Suprapubic skin (tissue), 4 donors: ENCODE measurements at regions not wholly inside any gene's neighbourhood (a gene's known extent, or its start where the extent isn't known, plus 50 kb on each side); places are given as distances from the start of the nearest gene placed in this dataset.

Experiments used
- DNase-seq, 2 donors: peaks; one replicate each; pipeline ENCODE4 v3.0.0-alpha.2; 2019; ENCODE audit warnings: low spot score in 2 of 2
- H3K27ac ChIP-seq: fragments of 200-600 bp; sonication (generic); one replicate; pipeline ENCODE4 v1.5.1; 2019
- H3K27me3 ChIP-seq: fragments of 200-600 bp; sonication (generic); one replicate; pipeline ENCODE4 v1.5.1; 2019
- H3K36me3 ChIP-seq: fragments of 200-600 bp; sonication (generic); one replicate; pipeline ENCODE4 v1.5.1; 2019
- H3K4me1 ChIP-seq: fragments of 200-600 bp; sonication (generic); one replicate; pipeline ENCODE4 v1.5.1; 2019
- H3K4me3 ChIP-seq: fragments of 200-600 bp; sonication (generic); one replicate; pipeline ENCODE4 v1.5.1; 2019; ENCODE audit warnings: mild to moderate bottlenecking
- H3K9me3 ChIP-seq: fragments of 200-600 bp; sonication (generic); one replicate; pipeline ENCODE4 v1.5.1; 2019
- CTCF ChIP-seq, 2 donors: fragments of 200-600 bp in 1 of 2; fragments of 450-650 bp in 1 of 2; sonication (generic) in 1 of 2; IDR thresholded peaks; one replicate each; pipeline ENCODE4 v1.5.1; 2016 to 2019; ENCODE audit warnings: antibody characterized with exemption in 2 of 2, mild to moderate bottlenecking in 1 of 2, moderate library complexity in 1 of 2
- EP300 ChIP-seq: sonication (generic); formaldehyde crosslinking; IDR thresholded peaks from one replicate; pipeline ENCODE4 v1.6.1; 2017; ENCODE audit warnings: antibody characterized with exemption
- POLR2A ChIP-seq, 2 donors: fragments of 450-650 bp; IDR thresholded peaks; one replicate each; pipeline ENCODE4 v1.6.1; 2017; ENCODE audit warnings: antibody characterized with exemption in 2 of 2, mild to moderate bottlenecking in 2 of 2, moderate library complexity in 2 of 2
- POLR2AphosphoS5 ChIP-seq, 3 donors: sonication (generic); formaldehyde crosslinking; IDR thresholded peaks; one replicate each; pipeline ENCODE4 v1.6.1; 2017; ENCODE audit warnings: antibody characterized with exemption in 3 of 3
- WGBS: methylation state at CpG from one replicate; pipeline ENCODE4 v1.1.5; 2018; 5-methylcytosine and 5-hydroxymethylcytosine counted together

DNA sequence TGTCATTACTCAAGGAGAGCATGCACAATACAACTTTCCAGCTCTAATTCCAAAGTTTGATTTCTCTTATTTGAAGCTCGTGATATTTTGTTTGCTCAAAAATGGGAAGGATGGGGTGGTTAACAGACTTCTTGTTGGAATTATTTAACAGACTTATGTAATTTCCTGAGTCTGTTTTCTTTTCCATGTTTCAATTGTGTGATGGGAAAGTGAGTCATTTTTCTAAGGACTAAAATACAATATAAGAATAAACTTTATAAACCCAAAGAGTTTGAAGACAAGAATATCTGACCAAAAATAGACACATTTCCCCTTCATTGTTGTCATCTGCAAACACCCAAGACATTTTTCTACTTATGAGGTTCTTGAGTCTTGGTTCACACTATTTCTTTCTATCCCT, 211.8 kb upstream of the SLITRK5 start:
- Histone ChIP-seq H3K27ac (no peak overlapping the region), H3K9me3 (no peaks in the 10 kb centered on the region), H3K4me3 (no peak overlapping the region), H3K4me1 (no peaks in the 10 kb centered on the region), H3K27me3 (no peaks in the 10 kb centered on the region), H3K36me3 (no peaks in the 10 kb centered on the region)
- no peak for DNase-seq
- TF ChIP-seq POLR2A (IDR thresholded peaks at IDR 0.05) (no peak), EP300 (no peak), CTCF (IDR thresholded peaks at IDR 0.05) (no peak), POLR2AphosphoS5 (IDR thresholded peaks at IDR 0.05) (no peak)
- WGBS: 43% methylated on average over 1 of the region's 1 CpG

DNA sequence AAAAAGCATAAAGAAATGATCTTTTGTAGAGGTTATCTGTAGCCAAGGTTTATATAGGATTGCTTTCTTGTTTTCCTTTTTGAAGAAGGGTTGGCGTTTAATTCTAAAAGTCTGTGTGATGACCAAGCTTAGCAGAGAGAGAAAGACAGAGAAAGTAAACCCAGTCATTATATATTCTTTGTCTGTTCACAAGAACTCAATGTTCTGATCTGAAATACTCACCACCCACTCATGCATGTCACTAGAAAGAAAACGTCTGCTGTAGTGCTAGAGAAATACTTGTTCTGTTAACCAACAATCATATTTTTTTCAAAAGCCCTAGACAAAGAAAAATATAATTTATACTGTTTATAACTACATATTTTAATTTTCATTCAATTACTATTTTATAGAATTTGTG, 173.7 kb upstream of the SLITRK5 start:
- no peak overlapping the region for H3K4me3 ChIP-seq
- DNase-seq: no peak

GRCh38 chr13:87498681-87499080, 172.5 kb upstream of the SLITRK5 start:
- Histone ChIP-seq H3K4me1 (no peaks in the 10 kb centered on the region), H3K36me3 (no peaks in the 10 kb centered on the region), H3K9me3 (no peaks in the 10 kb centered on the region), H3K4me3 (no peak overlapping the region), H3K27me3 (no peaks in the 10 kb centered on the region), H3K27ac (no peak overlapping the region)
- DNase-seq: no peak
- 41% methylated on average over 2 of the region's 2 CpGs for WGBS
- TF ChIP-seq POLR2A (IDR thresholded peaks at IDR 0.05): no peak
- TF ChIP-seq CTCF (IDR thresholded peaks at IDR 0.05): no peak
- TF ChIP-seq POLR2AphosphoS5 (IDR thresholded peaks at IDR 0.05): no peak
- no peak for TF ChIP-seq EP300

More for the DNA sequence above, 173.7 kb upstream of the SLITRK5 start:
- no peaks in the 10 kb centered on the region for H3K4me1 ChIP-seq
- H3K27ac ChIP-seq: no peak overlapping the region
- TF ChIP-seq EP300: no peak
- no peak for TF ChIP-seq POLR2AphosphoS5 (IDR thresholded peaks at IDR 0.05)
- no peak for TF ChIP-seq POLR2A (IDR thresholded peaks at IDR 0.05)
- no peak for TF ChIP-seq CTCF (IDR thresholded peaks at IDR 0.05)
- 66% methylated on average over 2 of the region's 2 CpGs for WGBS
- H3K36me3 ChIP-seq: no peaks in the 10 kb centered on the region
- H3K9me3 ChIP-seq: no peaks in the 10 kb centered on the region
- H3K27me3 ChIP-seq: no peaks in the 10 kb centered on the region

GRCh38 chr13:87524775-87525174, 146.4 kb upstream of the SLITRK5 start:
- no peak for DNase-seq
- TF ChIP-seq POLR2AphosphoS5 (IDR thresholded peaks at IDR 0.05): no peak
- TF ChIP-seq POLR2A (IDR thresholded peaks at IDR 0.05): no peak
- TF ChIP-seq CTCF (IDR thresholded peaks at IDR 0.05): no peak
- no peak for TF ChIP-seq EP300
- Histone ChIP-seq H3K36me3 (no peaks in the 10 kb centered on the region), H3K9me3 (no peaks in the 10 kb centered on the region), H3K4me3 (no peak overlapping the region), H3K27ac (no peak overlapping the region), H3K4me1 (no peaks in the 10 kb centered on the region), H3K27me3 (no peaks in the 10 kb centered on the region)
- 81% methylated on average over 3 of the region's 3 CpGs for WGBS

- H3K27ac ChIP-seq: no peak overlapping the region
- DNase-seq: no peak
- no peaks in the 10 kb centered on the region for H3K27me3 ChIP-seq
- no peaks in the 10 kb centered on the region for H3K4me1 ChIP-seq
- no peaks in the 10 kb centered on the region for H3K36me3 ChIP-seq
- H3K9me3 ChIP-seq: no peaks in the 10 kb centered on the region
- TF ChIP-seq EP300 (no peak), CTCF (IDR thresholded peaks at IDR 0.05) (no peak), POLR2AphosphoS5 (IDR thresholded peaks at IDR 0.05) (no peak), POLR2A (IDR thresholded peaks at IDR 0.05) (no peak)
- no peak overlapping the region for H3K4me3 ChIP-seq
Measured at GRCh38 chr13:87533776-87534175, 137.4 kb upstream of the SLITRK5 start.
